Stomach (tissue), 4 donors: ENCODE measurements at regions not wholly inside any gene's neighbourhood (a gene's known extent, or its start where the extent isn't known, plus 50 kb on each side); places are given as distances from the start of the nearest gene placed in this dataset.

ENCODE experiments used
- POLR2A ChIP-seq, 4 donors: fragments of 450-650 bp; IDR thresholded peaks; one replicate each; pipeline ENCODE4 v1.6.1; 2016; ENCODE audit warnings: antibody characterized with exemption in 4 of 4, control low read depth in 2 of 4, mild to moderate bottlenecking in 1 of 4, moderate library complexity in 1 of 4
- POLR2AphosphoS5 ChIP-seq, 3 donors: sonication (generic); formaldehyde crosslinking; IDR thresholded peaks; one replicate each; pipeline ENCODE4 v1.6.1; 2016; ENCODE audit warnings: antibody characterized with exemption in 3 of 3
- TF ChIP-seq, protein P1 (sequence below), 7 experiments: fragments of 450-650 bp in 4 of 7; fragments of 200-600 bp in 3 of 7; sonication (generic) in 3 of 7; IDR thresholded peaks; one replicate each; pipeline ENCODE4 v1.5.1; 2016 to 2019; ENCODE audit warnings: antibody characterized with exemption in 7 of 7, control low read depth in 2 of 7, mild to moderate bottlenecking in 1 of 7

DNA sequence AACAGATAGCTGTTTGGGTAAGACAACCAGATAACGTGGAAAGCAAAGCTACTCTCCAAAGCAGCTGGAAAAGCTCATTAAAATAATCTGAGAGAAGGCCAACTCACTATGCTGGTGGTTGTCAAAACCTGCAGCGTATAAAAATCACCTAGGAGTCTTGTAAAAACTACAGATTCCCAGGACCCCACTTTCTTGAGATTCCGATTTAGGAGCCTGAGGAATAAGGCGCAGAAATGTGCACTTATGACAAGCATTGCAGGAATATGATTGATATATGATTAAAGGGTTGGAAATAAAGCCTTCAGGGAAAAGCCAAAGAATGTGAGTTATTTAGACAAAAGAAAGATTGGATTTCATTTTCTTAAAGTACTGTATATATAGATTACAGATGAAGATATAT is 285.0 kb upstream of the PTGER4 start:
- TF ChIP-seq POLR2A (IDR thresholded peaks at IDR 0.05) (no peak), POLR2AphosphoS5 (IDR thresholded peaks at IDR 0.05) (no peak)
- TF ChIP-seq, protein P1, sequence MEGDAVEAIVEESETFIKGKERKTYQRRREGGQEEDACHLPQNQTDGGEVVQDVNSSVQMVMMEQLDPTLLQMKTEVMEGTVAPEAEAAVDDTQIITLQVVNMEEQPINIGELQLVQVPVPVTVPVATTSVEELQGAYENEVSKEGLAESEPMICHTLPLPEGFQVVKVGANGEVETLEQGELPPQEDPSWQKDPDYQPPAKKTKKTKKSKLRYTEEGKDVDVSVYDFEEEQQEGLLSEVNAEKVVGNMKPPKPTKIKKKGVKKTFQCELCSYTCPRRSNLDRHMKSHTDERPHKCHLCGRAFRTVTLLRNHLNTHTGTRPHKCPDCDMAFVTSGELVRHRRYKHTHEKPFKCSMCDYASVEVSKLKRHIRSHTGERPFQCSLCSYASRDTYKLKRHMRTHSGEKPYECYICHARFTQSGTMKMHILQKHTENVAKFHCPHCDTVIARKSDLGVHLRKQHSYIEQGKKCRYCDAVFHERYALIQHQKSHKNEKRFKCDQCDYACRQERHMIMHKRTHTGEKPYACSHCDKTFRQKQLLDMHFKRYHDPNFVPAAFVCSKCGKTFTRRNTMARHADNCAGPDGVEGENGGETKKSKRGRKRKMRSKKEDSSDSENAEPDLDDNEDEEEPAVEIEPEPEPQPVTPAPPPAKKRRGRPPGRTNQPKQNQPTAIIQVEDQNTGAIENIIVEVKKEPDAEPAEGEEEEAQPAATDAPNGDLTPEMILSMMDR (IDR thresholded peaks at IDR 0.05) = no peak
